HG03039 (cell line): ENCODE measurements at regions not wholly inside any gene's neighbourhood (a gene's known extent, or its start where the extent isn't known, plus 50 kb on each side); places are given as distances from the start of the nearest gene placed in this dataset.

ENCODE experiments used
- ATAC-seq: cut with Tn5 transposase; IDR thresholded peaks from one replicate; pipeline ENCODE4 v1.9.1; 2021; ENCODE audit warnings: mild to moderate bottlenecking, moderate library complexity; ENCODE audit not compliant: unreplicated experiment

- ATAC-seq: no peak
These were observed 166.5 kb upstream of the PPP1R2C start for GRCh38 chrX:42944381-42944998.

DNA sequence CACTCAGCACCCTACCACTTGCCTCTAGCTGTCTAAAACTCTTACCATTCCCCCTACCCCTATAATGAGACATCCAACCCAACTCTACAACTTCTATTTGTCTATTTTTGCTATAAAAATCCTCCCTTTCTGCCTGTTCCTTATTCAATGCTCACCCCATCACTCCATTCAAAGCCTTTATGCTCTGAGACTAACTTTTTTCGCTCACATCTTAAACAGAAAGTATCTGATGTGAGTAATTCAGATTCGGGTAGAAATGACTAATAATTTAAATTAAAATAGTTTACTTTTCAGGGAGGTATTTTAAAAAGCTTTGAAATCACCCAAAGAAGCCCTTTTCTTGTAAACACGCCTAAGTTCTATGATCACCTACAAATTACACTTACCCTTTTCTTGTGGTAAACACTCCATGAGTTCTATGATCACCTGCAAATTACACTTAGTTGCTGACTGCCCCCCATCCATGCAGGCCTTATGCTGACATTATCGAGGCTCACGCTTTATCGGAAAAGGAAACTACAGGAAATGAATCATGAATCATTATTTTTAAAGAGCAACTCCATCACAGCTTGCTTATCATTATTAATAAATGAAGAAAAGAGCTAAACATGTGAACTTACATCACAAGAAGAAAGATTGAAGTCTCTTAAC, 168.7 kb upstream of the PPP1R2C start:
- ATAC-seq: no peak

- ATAC-seq: no peak
These were observed 171.0 kb upstream of the PPP1R2C start for GRCh38 chrX:42948723-42949657.

GRCh38 chrX:42951747-42952146, 173.8 kb upstream of the PPP1R2C start:
- ATAC-seq: no peak

- ATAC-seq: no peak
These were observed 174.7 kb upstream of the PPP1R2C start for GRCh38 chrX:42952621-42953020.

GRCh38 chrX:42954880-42955279, 176.9 kb upstream of the PPP1R2C start:
- peak; percentile 12 for ATAC-seq

- ATAC-seq: peak; percentile 68
These were observed 177.4 kb upstream of the PPP1R2C start for GRCh38 chrX:42955349-42955748.

DNA sequence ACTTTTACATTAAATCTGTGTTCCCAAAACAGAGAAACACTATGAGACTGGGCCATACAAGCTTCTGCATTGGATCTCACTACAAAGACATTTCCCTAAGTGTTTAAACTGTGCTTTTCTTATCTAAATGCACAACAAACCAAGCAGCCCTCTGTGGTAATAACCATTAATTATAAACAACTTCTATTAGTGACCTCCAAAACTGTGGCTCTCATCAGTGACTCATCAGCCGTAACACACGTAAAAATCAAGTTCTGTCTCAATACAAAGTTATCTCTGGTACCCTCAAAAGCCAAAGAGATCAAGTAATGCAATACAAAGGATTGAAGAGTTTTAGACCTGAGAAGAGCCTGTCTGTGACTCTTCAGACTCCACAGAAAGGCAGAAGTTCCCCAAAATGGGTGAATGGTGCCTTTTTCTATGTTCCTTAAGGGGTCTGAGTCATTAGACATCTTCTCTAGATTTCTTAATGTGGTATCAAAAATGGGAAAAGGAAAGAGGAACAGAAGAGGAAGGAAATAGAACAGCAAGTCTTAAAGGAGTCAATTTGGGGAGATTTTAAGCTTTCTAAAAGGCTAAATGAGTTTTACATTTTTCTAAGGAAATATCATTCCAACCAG, 189.8 kb upstream of the PPP1R2C start:
- no peak for ATAC-seq

DNA sequence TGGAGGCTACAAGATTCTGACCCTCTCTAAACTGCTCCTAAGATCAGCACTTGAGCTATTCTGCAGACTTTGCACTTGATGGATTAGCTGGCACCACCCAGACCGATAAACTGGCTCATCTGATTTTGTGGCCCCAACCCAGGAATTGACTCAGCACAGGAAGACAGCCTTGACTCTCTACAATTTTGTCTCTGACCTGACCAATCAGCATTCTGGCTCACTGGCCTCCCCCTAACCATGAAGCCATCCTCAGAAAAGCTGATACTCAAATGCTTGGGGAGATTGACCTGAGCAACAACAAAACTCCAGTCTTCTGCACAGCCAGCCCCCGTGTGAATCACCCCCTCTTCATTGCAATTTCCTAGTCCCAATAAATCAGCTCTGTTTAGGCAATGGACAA, 195.4 kb upstream of the PPP1R2C start:
- no peak for ATAC-seq

GRCh38 chrX:42975906-42976305, 197.9 kb upstream of the PPP1R2C start:
- no peak for ATAC-seq

- ATAC-seq: no peak
These were observed 198.9 kb upstream of the PPP1R2C start for GRCh38 chrX:42976746-42977366.

GRCh38 chrX:42978655-42979379, 200.9 kb upstream of the PPP1R2C start:
- ATAC-seq: no peak

DNA sequence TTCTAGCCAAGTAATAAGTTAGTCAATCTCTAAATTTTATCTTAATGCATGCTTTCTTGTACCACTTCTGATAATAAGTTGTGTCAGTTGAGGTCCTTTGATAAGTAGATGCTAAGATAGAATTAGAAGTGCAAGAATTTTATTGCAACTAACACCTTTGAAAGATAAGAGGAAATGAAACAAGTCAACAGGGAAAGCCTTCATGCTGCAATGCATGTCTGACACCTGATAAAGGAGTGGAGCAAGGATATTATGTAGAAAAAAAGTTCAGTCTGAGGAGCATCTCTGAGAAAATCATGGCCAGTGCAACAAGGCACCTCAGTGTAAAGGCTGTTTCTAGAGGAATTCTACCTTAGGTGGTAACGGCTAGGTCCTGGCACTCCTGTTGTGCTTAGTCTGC, 210.7 kb upstream of the PPP1R2C start:
- ATAC-seq: no peak

DNA sequence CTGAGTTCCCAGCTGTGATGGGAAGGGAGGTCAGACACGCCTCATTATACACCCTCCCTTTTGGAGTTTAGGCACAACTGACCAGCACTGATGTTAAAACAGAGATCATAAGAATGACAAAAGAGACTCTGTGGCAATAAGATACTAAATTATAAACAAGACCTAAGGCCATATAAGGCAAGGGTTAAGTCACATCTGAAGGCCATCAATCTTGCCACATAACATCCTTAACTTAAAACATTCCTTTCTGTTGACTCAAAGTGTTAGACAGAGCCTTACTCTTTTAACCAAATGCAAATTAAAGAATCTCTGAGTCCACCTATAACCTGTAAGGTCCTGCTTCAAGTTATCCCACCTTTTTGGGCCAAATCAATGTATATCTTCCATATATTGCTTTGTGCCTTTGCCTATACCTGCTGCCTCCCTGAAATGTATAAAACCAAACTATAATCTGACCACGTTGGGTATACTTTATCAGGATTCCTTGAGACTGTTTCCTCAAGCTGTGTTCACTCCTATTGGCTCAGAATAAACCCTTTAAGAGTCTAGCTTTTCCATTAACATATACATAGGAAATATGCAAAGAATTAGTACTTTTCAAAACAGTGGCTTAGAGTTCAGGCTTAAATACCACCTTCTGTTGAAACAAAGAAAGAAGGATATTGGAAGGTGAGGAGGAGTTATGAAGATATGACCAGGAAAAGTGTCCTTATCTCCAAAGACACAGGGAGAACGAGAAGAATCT, 214.4 kb upstream of the PPP1R2C start:
- no peak for ATAC-seq

- no peak for ATAC-seq
These were observed 218.9 kb upstream of the PPP1R2C start for GRCh38 chrX:42996861-42997260.

- no peak for ATAC-seq
These were observed 222.2 kb upstream of the PPP1R2C start for GRCh38 chrX:43000121-43000520.

- ATAC-seq: peak; percentile 85
These were observed 224.7 kb upstream of the PPP1R2C start for GRCh38 chrX:43002526-43003203.

GRCh38 chrX:43003204-43003565, 225.2 kb upstream of the PPP1R2C start:
- no peak for ATAC-seq

DNA sequence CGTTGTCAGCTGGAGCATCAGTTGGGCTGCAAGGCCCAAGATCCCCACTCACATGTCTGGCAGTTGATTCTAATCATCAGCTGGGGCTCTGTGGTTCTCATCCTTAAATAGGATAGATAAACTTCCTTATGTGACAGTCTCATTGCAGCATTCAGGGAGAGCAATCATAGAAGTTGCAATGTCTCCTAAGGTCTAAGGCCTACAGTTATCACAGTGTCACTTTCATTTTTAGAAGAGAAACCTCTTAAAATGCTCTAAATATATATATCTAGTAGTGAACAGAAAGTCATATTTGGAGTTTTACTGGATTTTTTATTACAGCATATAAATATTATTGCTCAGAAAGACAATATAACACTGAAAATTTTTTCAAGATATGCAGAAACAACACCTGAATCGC, 226.0 kb upstream of the PPP1R2C start:
- no peak for ATAC-seq
